Embryonic facial prominence (tissue), 1 donor: ENCODE measurements at regions not wholly inside any gene's neighbourhood (a gene's known extent, or its start where the extent isn't known, plus 50 kb on each side); places are given as distances from the start of the nearest gene placed in this dataset.

Experiments
- DNase-seq: peaks from one replicate; pipeline ENCODE4 v3.0.0-alpha.2; 2016; ENCODE audit errors: extremely low spot score

DNA sequence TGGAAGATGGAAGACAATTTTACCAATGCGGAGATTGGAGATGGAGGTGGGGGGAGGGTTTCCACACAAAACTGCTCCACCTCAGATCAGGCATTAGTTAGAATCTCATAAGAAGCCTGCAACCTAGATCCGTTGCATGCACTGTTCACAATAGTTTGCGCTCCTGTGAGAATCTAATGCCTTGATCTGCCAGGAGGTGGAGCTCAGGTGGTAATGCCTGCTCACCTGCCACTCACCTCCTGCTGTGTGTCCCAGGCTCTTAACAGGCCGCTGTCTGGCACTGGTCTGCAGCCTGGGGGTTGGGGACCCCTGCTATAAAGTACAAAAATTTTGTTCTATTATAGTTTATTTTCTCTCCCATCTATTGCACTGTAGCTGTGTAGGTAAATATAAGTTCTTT, 84.9 kb upstream of the FOXG1 start:
- no peak for DNase-seq

GRCh38 chr14:28690029-28690692, 76.4 kb upstream of the FOXG1 start:
- DNase-seq, result no peak

- DNase-seq, result no peak
Measured at GRCh38 chr14:28695109-28695508, 71.5 kb upstream of the FOXG1 start.

DNA sequence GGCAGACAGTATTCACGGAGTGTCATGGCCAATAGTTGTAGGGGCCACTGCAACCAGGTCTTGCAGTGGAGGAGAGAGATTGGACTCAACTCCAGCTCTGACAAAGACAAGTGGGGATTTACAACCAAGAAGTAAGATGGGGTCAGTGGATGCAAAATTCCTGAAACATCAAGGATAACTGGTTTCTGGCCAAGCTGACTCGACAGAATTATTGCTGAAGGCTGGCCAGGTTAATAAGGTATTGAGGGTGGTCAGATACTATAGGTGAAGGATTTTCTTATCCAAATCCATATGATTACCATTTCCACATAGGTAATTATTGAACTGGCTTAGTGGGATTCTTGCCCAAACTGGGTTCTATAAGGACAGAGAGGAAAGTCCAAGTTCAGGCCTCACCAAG, 64.9 kb upstream of the FOXG1 start:
- DNase-seq, result no peak

GRCh38 chr14:28703482-28703881, 63.1 kb upstream of the FOXG1 start:
- DNase-seq, result no peak

- DNase-seq, result no peak
Measured at GRCh38 chr14:28704153-28704552, 62.4 kb upstream of the FOXG1 start.

GRCh38 chr14:28707814-28708213, 58.8 kb upstream of the FOXG1 start:
- DNase-seq, result no peak

- DNase-seq, result no peak
Measured at GRCh38 chr14:28709571-28710305, 56.8 kb upstream of the FOXG1 start.
